H1 (cell line): ENCODE measurements at regions not wholly inside any gene's neighbourhood (a gene's known extent, or its start where the extent isn't known, plus 50 kb on each side); places are given as distances from the start of the nearest gene placed in this dataset.

Source experiments
- CTCF ChIA-PET: fragments of 300-600 bp; sonication (Branson Sonifier 250); formaldehyde crosslinking; loops from one replicate; lab custom pipeline; 2021; ENCODE audit not compliant: partially characterized antibody; lab: Charles Lee
- POLR2A ChIA-PET: fragments of 300-600 bp; sonication (Branson Sonifier 250); formaldehyde crosslinking; loops from one replicate; lab custom pipeline; 2021; ENCODE audit warnings: inconsistent platforms; ENCODE audit not compliant: partially characterized antibody; lab: Charles Lee
- DNase-seq, 2 experiments: peaks; one replicate each; pipeline versions ENCODE4 v3.0.0 to v3.0.0-alpha.2; 2010 to 2022; ENCODE audit warnings: low spot score in 2 of 2, low read depth in 1 of 2, mixed read lengths in 1 of 2
- FAIRE-seq: peaks from 2 replicates; lab custom pipeline; 2011; peaks lifted over from hg19 to GRCh38; lab: Jason Lieb, UNC
- H2AFZ ChIP-seq: 2 replicates; pipeline ENCODE4 v1.8.1; 2012; ENCODE audit warnings: low read length, inconsistent platforms
- H2AK5ac ChIP-seq: 2 replicates; pipeline ENCODE4 v1.6.1; 2013; ENCODE audit warnings: low read depth, low read length
- H2BK120ac ChIP-seq: replicated peaks from 2 replicates; pipeline ENCODE3; 2013; ENCODE audit warnings: low read depth, low read length, inconsistent platforms
- H2BK12ac ChIP-seq: 2 replicates; pipeline ENCODE4 v1.6.1; 2013; ENCODE audit warnings: low read depth, low read length
- H2BK15ac ChIP-seq: 2 replicates; pipeline ENCODE4 v1.6.1; 2013; ENCODE audit warnings: low read length
- H2BK20ac ChIP-seq: 2 replicates; pipeline ENCODE4 v1.6.1; 2013; ENCODE audit warnings: low read length
- H2BK5ac ChIP-seq: 2 replicates; pipeline ENCODE4 v1.6.1; 2013; ENCODE audit warnings: low read depth, low read length
- H3K14ac ChIP-seq: 2 replicates; pipeline ENCODE4 v1.6.1; 2013; ENCODE audit warnings: inconsistent platforms; ENCODE audit not compliant: insufficient read length
- H3K18ac ChIP-seq: 2 replicates; pipeline ENCODE4 v1.6.1; 2013; ENCODE audit warnings: low read length; ENCODE audit errors: extremely low read depth
- H3K23ac ChIP-seq: 2 replicates; pipeline ENCODE4 v1.6.1; 2013; ENCODE audit warnings: inconsistent platforms; ENCODE audit not compliant: insufficient read length
- H3K23me2 ChIP-seq: 2 replicates; pipeline ENCODE4 v1.6.1; 2013; ENCODE audit warnings: low read depth, low read length
- H3K27ac ChIP-seq: 2 replicates; pipeline ENCODE4 v1.6.1; 2011; ENCODE audit warnings: low read depth, low read length, inconsistent platforms
- H3K27me3 ChIP-seq, 4 experiments: replicated peaks in 1 of 4; 1 replicate in 1 of 4; 2 replicates in 3 of 4; pipeline versions ENCODE4 v1.6.1 to v1.8.1; 2011 to 2013; ENCODE audit warnings: low read length in 3 of 4, mild to moderate bottlenecking in 3 of 4, inconsistent platforms in 2 of 4, mixed read lengths in 2 of 4, moderate library complexity in 1 of 4; ENCODE audit not compliant: control insufficient read depth in 3 of 4, insufficient read depth in 3 of 4; ENCODE audit errors: extremely low read depth in 1 of 4
- H3K36me3 ChIP-seq, 4 experiments: 2 replicates each; pipeline versions ENCODE4 v1.6.1 to v1.8.1; 2011 to 2013; ENCODE audit warnings: mild to moderate bottlenecking in 4 of 4, low read length in 3 of 4, moderate library complexity in 2 of 4, control low read depth in 1 of 4, inconsistent platforms in 1 of 4; ENCODE audit not compliant: insufficient read depth in 4 of 4, control insufficient read depth in 2 of 4
- H3K4ac ChIP-seq: replicated peaks from 2 replicates; pipeline ENCODE3; 2013; ENCODE audit warnings: low read length, low read depth, mixed read lengths, inconsistent platforms; ENCODE audit not compliant: insufficient read length
- H3K4me1 ChIP-seq, 4 experiments: replicated peaks in 1 of 4; 1 replicate in 1 of 4; 2 replicates in 3 of 4; pipeline versions ENCODE4 v1.6.1 to v1.8.1; 2011 to 2013; ENCODE audit warnings: low read length in 3 of 4, inconsistent platforms in 2 of 4, mixed read lengths in 1 of 4; ENCODE audit not compliant: insufficient read depth in 4 of 4, control insufficient read depth in 3 of 4
- H3K4me2 ChIP-seq, 2 experiments: 2 replicates each; pipeline versions ENCODE4 v1.6.1 to v1.8.1; 2011 to 2013; ENCODE audit warnings: low read depth in 2 of 2, low read length in 2 of 2, control low read depth in 1 of 2, inconsistent platforms in 1 of 2, mild to moderate bottlenecking in 1 of 2; ENCODE audit not compliant: insufficient read depth in 1 of 2
- H3K4me3 ChIP-seq, 4 experiments: fragments of 200-600, 300-600 bp in 1 of 4; sonication (generic), shearing (Covaris generic), sonication (Bioruptor Twin) in 1 of 4; 2 replicates each; pipeline versions ENCODE4 v1.5.1 to v1.8.1; 2011 to 2016; ENCODE audit warnings: low read length in 4 of 4, low read depth in 3 of 4, control low read depth in 2 of 4, inconsistent platforms in 2 of 4, mild to moderate bottlenecking in 2 of 4, mixed read lengths in 1 of 4, moderate library complexity in 1 of 4; ENCODE audit not compliant: insufficient read depth in 2 of 4; ENCODE audit errors: extremely low read depth in 1 of 4
- H3K56ac ChIP-seq: replicated peaks from 2 replicates; pipeline ENCODE3; 2013; ENCODE audit warnings: low read depth, mild to moderate bottlenecking, mixed read lengths, low read length, inconsistent platforms; ENCODE audit not compliant: insufficient read length
- H3K79me1 ChIP-seq: 2 replicates; pipeline ENCODE4 v1.6.1; 2013; ENCODE audit warnings: low read depth, low read length, control low read depth
- H3K79me2 ChIP-seq, 2 experiments: 2 replicates each; pipeline versions ENCODE4 v1.6.1 to v1.8.1; 2012 to 2013; ENCODE audit warnings: low read length in 2 of 2, mild to moderate bottlenecking in 2 of 2, inconsistent platforms in 1 of 2; ENCODE audit not compliant: insufficient read depth in 2 of 2, control insufficient read depth in 1 of 2
- H3K9ac ChIP-seq, 4 experiments: replicated peaks in 1 of 4; 1 replicate in 1 of 4; 2 replicates in 3 of 4; pipeline versions ENCODE4 v1.6.1 to v1.8.1; 2011 to 2013; ENCODE audit warnings: low read depth in 3 of 4, low read length in 3 of 4, control low read depth in 2 of 4, mild to moderate bottlenecking in 2 of 4, moderate library complexity in 2 of 4, inconsistent platforms in 1 of 4; ENCODE audit errors: extremely low read depth in 1 of 4
- H3K9me3 ChIP-seq, 2 experiments: 2 replicates each; pipeline versions ENCODE4 v1.6.1 to v1.8.1; 2012 to 2013; ENCODE audit warnings: mild to moderate bottlenecking in 2 of 2, moderate library complexity in 2 of 2, control low read depth in 1 of 2, inconsistent platforms in 1 of 2, low read depth in 1 of 2, low read length in 1 of 2, mixed read lengths in 1 of 2; ENCODE audit not compliant: insufficient read depth in 2 of 2
- H4K20me1 ChIP-seq, 2 experiments: replicated peaks in 1 of 2; 2 replicates each; pipeline versions ENCODE3 to v1.8.1; 2011 to 2013; ENCODE audit warnings: inconsistent platforms in 2 of 2, low read length in 2 of 2, mild to moderate bottlenecking in 1 of 2; ENCODE audit not compliant: insufficient read depth in 2 of 2, control insufficient read depth in 1 of 2
- H4K5ac ChIP-seq: 2 replicates; pipeline ENCODE4 v1.6.1; 2013; ENCODE audit warnings: low read length, low read depth, mixed read lengths, inconsistent platforms; ENCODE audit not compliant: insufficient read length
- H4K8ac ChIP-seq: 2 replicates; pipeline ENCODE4 v1.8.0; 2013; ENCODE audit warnings: mild to moderate bottlenecking, moderate library complexity, low read length, inconsistent platforms; ENCODE audit not compliant: insufficient read depth; ENCODE audit errors: extremely low read depth
- H4K91ac ChIP-seq: replicated peaks from 2 replicates; pipeline ENCODE3; 2013; ENCODE audit warnings: low read length, mixed read lengths, inconsistent platforms; ENCODE audit not compliant: insufficient read length
- CBX8 ChIP-seq: fragments of 300-800, 300-1000 bp; sonication (generic); IDR thresholded peaks from 2 replicates; pipeline ENCODE4 v1.7.1; 2016; ENCODE audit warnings: low read depth, low read length, borderline replicate concordance
- PHF8 ChIP-seq: fragments of 200-600 bp; sonication (generic); conservative IDR thresholded peaks from 2 replicates; pipeline ENCODE4 v1.7.1; 2012; ENCODE audit warnings: low read depth, mild to moderate bottlenecking, inconsistent platforms, low read length, moderate library complexity
- WGBS, 2 experiments: shearing (Covaris generic) in 1 of 2; methylation state at CpG; one replicate each; pipeline versions ENCODE4 v1.1.6 to v1.1.7; 2013 to 2015; ENCODE audit warnings: low lambda C conversion rate in 2 of 2, mixed read lengths in 2 of 2, inconsistent platforms in 1 of 2, low coverage in 1 of 2, missing lambda C conversion rate in 1 of 2; ENCODE audit not compliant: insufficient replicate concordance in 2 of 2, insufficient coverage in 1 of 2, insufficient read length in 1 of 2; ENCODE audit errors: extremely low coverage in 1 of 2, missing lambda C conversion rate in 1 of 2; 5-methylcytosine and 5-hydroxymethylcytosine counted together

DNA sequence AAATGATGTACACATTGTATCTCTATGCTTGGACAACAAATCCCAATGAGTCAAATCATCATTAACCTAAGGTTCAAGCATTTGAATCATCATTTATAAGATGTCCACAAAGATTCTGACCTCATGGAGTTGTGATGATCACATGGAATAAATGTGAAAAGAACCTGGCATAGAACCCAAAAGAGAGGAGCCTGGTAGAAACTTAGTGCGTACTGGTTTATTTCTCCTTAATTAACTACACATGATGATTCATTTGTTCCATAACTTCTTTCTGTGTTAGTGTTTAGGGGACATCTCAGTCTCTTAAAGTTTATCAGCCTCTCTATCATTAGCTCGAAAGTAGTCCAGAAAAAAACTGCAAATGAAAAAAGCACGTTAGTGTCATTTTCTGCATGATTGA is 411.6 kb downstream of the BRINP1 start:
- H2AK5ac ChIP-seq, result no peak overlapping the region
- no peaks in the 10 kb centered on the region for H3K36me3 ChIP-seq
- no peaks in the 10 kb centered on the region for H3K27me3 ChIP-seq
- H2BK5ac ChIP-seq, result no peak overlapping the region
- H3K18ac ChIP-seq, result no peak overlapping the region
- no peak overlapping the region for H3K56ac ChIP-seq
- H3K14ac ChIP-seq, result no peak overlapping the region
- H3K23me2 ChIP-seq, result no peaks in the 10 kb centered on the region
- no peak overlapping the region for H2AFZ ChIP-seq
- H3K4me2 ChIP-seq, result no peak overlapping the region
- no peak overlapping the region for H4K8ac ChIP-seq
- H4K20me1 ChIP-seq, result no peaks in the 10 kb centered on the region
- no peak overlapping the region for H3K4me3 ChIP-seq
- H3K79me2 ChIP-seq, result no peaks in the 10 kb centered on the region
- 89% methylated on average over 3 of the region's 3 CpGs; no CpG with 5 or more reads in 1 of the 2 experiments for WGBS, 2 experiments
- H3K27ac ChIP-seq, result no peak overlapping the region
- H3K9me3 ChIP-seq, result no peaks in the 10 kb centered on the region
- H3K4me1 ChIP-seq, result no peaks in the 10 kb centered on the region
- no peak overlapping the region for H3K4ac ChIP-seq
- POLR2A ChIA-PET, result no interaction called here
- TF ChIP-seq PHF8 (no peak), CBX8 (no peak)
- FAIRE-seq, result no peak
- no peaks in the 10 kb centered on the region for H3K79me1 ChIP-seq
- H2BK20ac ChIP-seq, result no peak overlapping the region
- H4K5ac ChIP-seq, result no peak overlapping the region
- no peak overlapping the region for H2BK15ac ChIP-seq
- no peak overlapping the region for H3K9ac ChIP-seq
- H2BK120ac ChIP-seq, result no peak overlapping the region
- CTCF ChIA-PET, result interaction anchor here (0.9 kb wide), 1 partner anchor 63 kb away, joined by 3 read pairs; no protein-coding TSS in a partner anchor
- H4K91ac ChIP-seq, result no peak overlapping the region
- H2BK12ac ChIP-seq, result no peak overlapping the region
- DNase-seq, result no peak
- no peak overlapping the region for H3K23ac ChIP-seq
